Spleen (tissue), 7 donors: ENCODE measurements at regions not wholly inside any gene's neighbourhood (a gene's known extent, or its start where the extent isn't known, plus 50 kb on each side); places are given as distances from the start of the nearest gene placed in this dataset.
A peak's percentile ranks its signal among the peaks of the same experiment; 100 is the strongest.

Source experiments
- CTCF ChIP-seq, 11 experiments: fragments of 200-600 bp in 7 of 11; fragments of 450-650 bp in 4 of 11; sonication (generic) in 4 of 11; IDR thresholded peaks in 8 of 11; conservative IDR thresholded peaks in 3 of 11; 1 replicate in 7 of 11; 2 replicates in 4 of 11; pipeline versions ENCODE4 v1.4.0 to v1.8.0; 2016 to 2021; ENCODE audit warnings: antibody characterized with exemption in 11 of 11, inconsistent platforms in 4 of 11, mild to moderate bottlenecking in 1 of 11
- POLR2A ChIP-seq, 3 donors: fragments of 450-650 bp; IDR thresholded peaks; one replicate each; pipeline ENCODE4 v1.5.1; 2017; ENCODE audit warnings: antibody characterized with exemption in 3 of 3, mild to moderate bottlenecking in 1 of 3
- POLR2AphosphoS5 ChIP-seq, 3 donors: sonication (generic); formaldehyde crosslinking; IDR thresholded peaks; one replicate each; pipeline ENCODE4 v1.5.1; 2017; ENCODE audit warnings: antibody characterized with exemption in 3 of 3
- donor health status: DM: no; HTN: no; CAD: no; lungs with moderate emphysema.
- donor health status: DM: no; HTN: no; CAD: no.
- donor health status: DM: no; HTN: no; CAD: no.

GRCh38 chr3:72152551-72153476 lies 367.9 kb upstream of the PROK2 start:
- TF ChIP-seq CTCF (IDR thresholded peaks at IDR 0.05 in 8 of 11, conservative IDR thresholded peaks at IDR 0.05 in 3 of 11) (no peak), POLR2A (IDR thresholded peaks at IDR 0.05) (no peak), POLR2AphosphoS5 (IDR thresholded peaks at IDR 0.05) (peak in 2 of 3 donors; percentile 23 to 57)
